ENCODE measurements at regions not wholly inside any gene's neighbourhood (a gene's known extent, or its start where the extent isn't known, plus 50 kb on each side); places are given as distances from the start of the nearest gene placed in this dataset.
A peak's percentile ranks its signal among the peaks of the same experiment; 100 is the strongest.

DNA sequence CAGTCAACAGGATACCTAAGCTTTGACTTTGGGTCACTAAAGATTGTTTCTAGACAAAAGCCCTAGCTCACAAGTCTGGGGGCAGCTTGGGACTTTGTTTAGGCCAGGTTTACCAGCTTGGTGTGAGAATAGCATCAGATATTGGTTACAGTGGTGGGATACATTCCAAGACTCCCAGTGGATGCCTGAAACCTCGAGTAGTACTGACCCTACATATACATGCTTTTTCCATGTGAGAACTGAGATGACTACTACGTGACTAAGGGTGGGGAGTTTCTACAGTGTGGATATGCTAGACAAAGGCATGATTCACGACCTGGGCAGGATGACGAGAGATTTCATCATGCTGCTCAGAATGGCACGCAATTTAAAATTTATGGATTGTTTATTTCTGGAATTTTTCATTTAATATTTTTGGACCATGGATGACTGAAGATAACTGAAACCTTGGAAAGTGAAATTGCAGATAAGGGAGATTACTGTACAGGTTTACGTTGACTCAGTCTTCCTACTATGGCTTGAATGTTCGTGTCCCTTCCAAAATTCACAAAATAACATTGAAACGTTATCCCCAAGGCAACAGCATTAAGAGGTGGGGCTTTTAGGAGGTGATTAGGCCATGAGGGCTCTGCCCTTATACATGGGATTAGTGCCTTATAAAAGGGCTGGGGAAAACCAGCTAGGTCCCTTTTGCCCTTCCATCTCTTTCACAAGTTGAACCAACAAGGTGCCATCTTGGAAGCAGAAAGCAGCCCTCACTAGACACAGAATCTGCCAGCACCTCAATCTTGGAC lies 50.2 kb upstream of the CTAGE1 start:
- TF ChIP-seq, protein P1, sequence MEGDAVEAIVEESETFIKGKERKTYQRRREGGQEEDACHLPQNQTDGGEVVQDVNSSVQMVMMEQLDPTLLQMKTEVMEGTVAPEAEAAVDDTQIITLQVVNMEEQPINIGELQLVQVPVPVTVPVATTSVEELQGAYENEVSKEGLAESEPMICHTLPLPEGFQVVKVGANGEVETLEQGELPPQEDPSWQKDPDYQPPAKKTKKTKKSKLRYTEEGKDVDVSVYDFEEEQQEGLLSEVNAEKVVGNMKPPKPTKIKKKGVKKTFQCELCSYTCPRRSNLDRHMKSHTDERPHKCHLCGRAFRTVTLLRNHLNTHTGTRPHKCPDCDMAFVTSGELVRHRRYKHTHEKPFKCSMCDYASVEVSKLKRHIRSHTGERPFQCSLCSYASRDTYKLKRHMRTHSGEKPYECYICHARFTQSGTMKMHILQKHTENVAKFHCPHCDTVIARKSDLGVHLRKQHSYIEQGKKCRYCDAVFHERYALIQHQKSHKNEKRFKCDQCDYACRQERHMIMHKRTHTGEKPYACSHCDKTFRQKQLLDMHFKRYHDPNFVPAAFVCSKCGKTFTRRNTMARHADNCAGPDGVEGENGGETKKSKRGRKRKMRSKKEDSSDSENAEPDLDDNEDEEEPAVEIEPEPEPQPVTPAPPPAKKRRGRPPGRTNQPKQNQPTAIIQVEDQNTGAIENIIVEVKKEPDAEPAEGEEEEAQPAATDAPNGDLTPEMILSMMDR (IDR thresholded peaks at IDR 0.05; ENCODE audit: insufficient read depth, low read length, missing control alignments), result no peak
- ChIA-PET CTCF (interaction anchor here (1.6 kb wide), 1 partner anchor 95 kb away, joined by 5 read pairs; no protein-coding TSS in a partner anchor), POLR2A (no interaction called here)
- no peak overlapping the region for H3K4me3 ChIP-seq (ENCODE audit: low read depth, low read length)
- DNase-seq (ENCODE audit: low read depth, low spot score), result peak; percentile 92

DNA sequence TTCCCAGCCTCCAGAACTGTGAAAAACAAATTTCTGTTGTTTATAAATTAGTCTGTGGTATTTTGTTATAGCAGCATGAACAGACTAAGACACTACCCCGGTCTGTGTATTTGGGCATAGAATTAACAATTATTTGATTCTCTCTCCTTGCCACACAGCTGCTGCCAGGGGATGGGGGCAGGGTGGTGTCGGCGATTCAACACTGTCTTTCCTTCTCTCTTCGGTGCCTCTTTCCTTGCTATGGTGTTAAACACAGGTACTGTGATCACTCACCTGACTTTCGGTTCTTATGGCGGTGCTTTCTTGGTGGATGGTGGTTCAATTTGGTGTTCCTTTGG lies 50.8 kb upstream of the CTAGE1 start:
- POLR2A ChIA-PET, result no interaction called here
- no peak for DNase-seq (ENCODE audit: low read depth, low spot score)
- CTCF ChIA-PET, result interaction anchor here (1.6 kb wide), 1 partner anchor 94 kb away, joined by 5 read pairs; no protein-coding TSS in a partner anchor
- H3K4me3 ChIP-seq (ENCODE audit: low read depth, low read length), result no peak overlapping the region
- TF ChIP-seq, protein P1 (IDR thresholded peaks at IDR 0.05; ENCODE audit: insufficient read depth, low read length, missing control alignments), result no peak

DNA sequence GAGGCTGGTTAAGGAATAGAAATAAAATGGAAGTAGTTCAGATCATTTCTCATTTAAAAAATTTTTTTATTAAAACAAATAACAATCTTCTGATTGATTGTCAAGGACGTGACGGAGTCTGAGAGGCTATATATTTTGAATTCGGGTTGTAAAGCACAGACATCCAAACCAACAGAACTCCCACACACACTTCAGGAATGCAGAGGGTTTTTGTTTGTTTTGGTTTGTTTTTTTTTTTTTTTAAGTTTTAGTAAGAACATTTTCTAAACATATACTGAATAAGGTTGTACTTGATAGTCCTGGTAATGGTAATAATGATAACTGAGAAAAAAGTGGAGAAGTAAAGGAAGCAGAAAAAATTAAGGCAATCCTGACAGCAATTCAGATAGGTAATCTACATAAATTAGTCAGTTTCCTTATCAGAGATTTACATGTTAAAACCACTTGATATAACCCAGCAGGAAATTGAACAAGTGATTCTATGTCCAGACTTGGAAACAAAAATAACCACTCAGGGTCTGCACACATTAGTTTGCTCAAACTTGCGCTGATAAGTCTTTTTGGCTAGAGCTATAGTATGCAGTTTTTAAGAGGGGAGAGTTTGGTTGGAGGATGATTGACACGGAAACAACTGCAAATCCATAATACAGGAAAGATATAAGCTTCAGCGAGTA lies 51.5 kb upstream of the CTAGE1 start:
- CTCF ChIA-PET, result interaction anchor here (1.3 to 1.6 kb wide), 2 partner anchors 14 to 94 kb away, joined by 3 to 5 read pairs; no protein-coding TSS in a partner anchor
- POLR2A ChIA-PET, result no interaction called here
- TF ChIP-seq, protein P1 (IDR thresholded peaks at IDR 0.05; ENCODE audit: insufficient read depth, low read length, missing control alignments), result no peak

DNA sequence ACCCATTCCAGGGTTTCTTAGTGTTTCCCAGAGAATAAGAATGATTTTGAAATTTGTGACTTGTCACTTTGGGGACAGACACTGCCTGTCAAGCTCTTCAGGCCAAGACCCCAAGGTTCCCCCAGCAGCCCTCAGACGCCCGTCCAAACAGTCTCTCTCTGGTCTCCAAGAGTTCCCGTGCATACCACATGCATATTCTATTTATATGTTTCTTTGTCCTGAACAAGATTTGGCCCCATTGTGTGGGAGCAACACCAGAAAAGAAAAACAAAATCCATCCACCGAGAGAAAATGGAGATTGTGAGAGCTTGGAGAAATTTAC lies 52.2 kb upstream of the CTAGE1 start:
- no peak overlapping the region for H3K4me3 ChIP-seq (ENCODE audit: low read depth, low read length)
- TF ChIP-seq, protein P1 (IDR thresholded peaks at IDR 0.05; ENCODE audit: insufficient read depth, low read length, missing control alignments), result no peak
- ChIA-PET CTCF (interaction anchor here (1.3 to 1.6 kb wide), 2 partner anchors 15 to 93 kb away, joined by 3 to 5 read pairs; no protein-coding TSS in a partner anchor), POLR2A (interaction anchor here (0.9 kb wide), 1 partner anchor 35 kb away, joined by 5 read pairs; no protein-coding TSS in a partner anchor)
- DNase-seq (ENCODE audit: low read depth, low spot score), result no peak

More for the DNA sequence above, 51.5 kb upstream of the CTAGE1 start:
- no peak overlapping the region for H3K4me3 ChIP-seq (ENCODE audit: low read depth, low read length)
- no peak for DNase-seq (ENCODE audit: low read depth, low spot score)

DNA sequence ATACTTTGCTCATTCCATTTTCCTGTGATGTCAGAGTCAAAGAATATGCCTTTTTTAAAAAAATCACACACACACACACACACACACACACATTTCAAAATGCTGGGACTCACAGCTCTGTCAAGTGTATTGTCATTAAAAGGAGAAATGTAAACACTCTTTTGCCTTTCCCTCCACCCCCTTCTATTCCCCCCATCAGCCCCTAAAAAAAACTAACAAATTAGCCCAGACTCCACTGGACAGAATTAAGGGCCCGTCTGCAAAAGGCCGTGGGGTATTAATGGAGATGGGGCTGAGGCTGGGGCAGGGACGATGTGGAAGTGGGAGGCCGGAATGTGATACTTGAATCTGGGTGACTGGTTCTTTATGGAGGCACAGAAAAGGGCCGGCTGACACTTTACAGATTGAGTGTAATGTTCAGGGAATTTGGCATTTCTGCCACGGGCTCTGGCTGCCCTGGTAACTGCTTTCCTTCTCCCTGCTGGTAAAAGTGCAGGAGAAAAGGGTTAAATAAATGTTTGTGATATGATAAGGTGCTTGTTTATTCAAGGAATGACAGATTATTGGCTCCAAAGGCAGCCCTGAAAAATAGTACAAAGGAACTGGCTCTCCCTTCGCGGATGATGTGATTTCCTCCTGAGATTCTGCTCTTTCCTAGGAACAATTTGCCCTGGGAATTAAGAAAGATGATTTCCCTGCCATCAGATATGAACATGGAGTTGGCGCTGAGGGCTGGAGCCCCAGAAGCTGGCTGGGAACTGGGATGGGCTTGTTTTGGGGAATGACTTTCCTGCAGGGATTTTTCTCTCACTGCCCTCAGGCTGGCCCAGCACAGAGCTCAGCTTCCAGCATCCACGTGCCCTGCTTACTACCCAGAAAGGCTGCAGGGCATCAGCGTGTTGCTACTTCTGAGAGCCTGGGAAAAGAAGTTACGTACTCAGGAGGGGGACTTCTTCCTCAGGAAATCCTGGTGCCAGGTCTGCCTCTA lies 52.8 kb upstream of the CTAGE1 start:
- H3K4me3 ChIP-seq (ENCODE audit: low read depth, low read length), result no peak overlapping the region
- TF ChIP-seq, protein P1 (IDR thresholded peaks at IDR 0.05; ENCODE audit: insufficient read depth, low read length, missing control alignments), result no peak
- no peak for DNase-seq (ENCODE audit: low read depth, low spot score)
- CTCF ChIA-PET, result interaction anchor here (1.3 kb wide), 1 partner anchor 16 kb away, joined by 3 read pairs; no protein-coding TSS in a partner anchor
- POLR2A ChIA-PET, result interaction anchor here (0.9 kb wide), 1 partner anchor 35 kb away, joined by 5 read pairs; no protein-coding TSS in a partner anchor
